Colonic mucosa (tissue), 4 donors: ENCODE measurements at regions not wholly inside any gene's neighbourhood (a gene's known extent, or its start where the extent isn't known, plus 50 kb on each side); places are given as distances from the start of the nearest gene placed in this dataset.

Source experiments
- DNase-seq: peaks from one replicate; pipeline ENCODE4 v3.0.0-alpha.2; 2020
- H3K27ac ChIP-seq: fragments of 200-600 bp; one replicate; pipeline ENCODE4 v1.8.0; 2021
- H3K27me3 ChIP-seq: fragments of 200-600 bp; one replicate; pipeline ENCODE4 v1.8.0; 2021
- H3K36me3 ChIP-seq: fragments of 200-600 bp; one replicate; pipeline ENCODE4 v1.8.0; 2021
- H3K4me1 ChIP-seq: fragments of 200-600 bp; one replicate; pipeline ENCODE4 v1.8.0; 2021; ENCODE audit warnings: mild to moderate bottlenecking
- H3K4me3 ChIP-seq: fragments of 200-600 bp; one replicate; pipeline ENCODE4 v1.8.0; 2021
- H3K9ac ChIP-seq, 2 donors: one replicate each; pipeline ENCODE4 v1.7.0; 2013; ENCODE audit warnings: control low read depth in 2 of 2, low read depth in 2 of 2, low read length in 2 of 2
- H3K9me3 ChIP-seq: fragments of 200-600 bp; one replicate; pipeline ENCODE4 v1.8.0; 2021
- CTCF ChIP-seq: fragments of 200-600 bp; IDR thresholded peaks from one replicate; pipeline ENCODE4 v1.8.0; 2022; ENCODE audit warnings: antibody characterized with exemption, mild to moderate bottlenecking
- intact Hi-C: fragments of 100-400 bp; cut with DNase I; formaldehyde crosslinking; loops from one replicate; pipeline ENCODE4 v1.14.1; 2022
- donor health status: healthy.
- donor health status: DM: no; HTN: no; CAD: no.
- donor health status: DM: no; HTN: no; CAD: no.

- DNase-seq: no peak
- TF ChIP-seq CTCF: no peak
- Histone ChIP-seq H3K4me1 (no peaks in the 10 kb centered on the region), H3K27me3 (no peaks in the 10 kb centered on the region), H3K9me3 (no peaks in the 10 kb centered on the region), H3K27ac (no peak overlapping the region), H3K36me3 (no peaks in the 10 kb centered on the region), H3K9ac (no peak overlapping the region), H3K4me3 (no peak overlapping the region)
- intact Hi-C loops: no loop called here
Observed at GRCh38 chr3:165682734-165683133, 154.5 kb downstream of the BCHE start.

GRCh38 chr3:165669967-165670366 is 167.3 kb downstream of the BCHE start:
- no peaks in the 10 kb centered on the region for H3K27me3 ChIP-seq
- no peaks in the 10 kb centered on the region for H3K9me3 ChIP-seq
- TF ChIP-seq CTCF: no peak
- no peak overlapping the region for H3K9ac ChIP-seq
- H3K4me1 ChIP-seq: no peaks in the 10 kb centered on the region
- intact Hi-C loops: no loop called here
- no peaks in the 10 kb centered on the region for H3K36me3 ChIP-seq
- no peak overlapping the region for H3K27ac ChIP-seq
- no peak overlapping the region for H3K4me3 ChIP-seq
- no peak for DNase-seq

GRCh38 chr3:165669504-165669903 is 167.7 kb downstream of the BCHE start:
- H3K4me3 ChIP-seq: no peak overlapping the region
- H3K27ac ChIP-seq: no peak overlapping the region
- no peak overlapping the region for H3K9ac ChIP-seq
- TF ChIP-seq CTCF: no peak
- intact Hi-C loops: no loop called here
- DNase-seq: no peak
- H3K36me3 ChIP-seq: no peaks in the 10 kb centered on the region
- H3K27me3 ChIP-seq: no peaks in the 10 kb centered on the region
- H3K9me3 ChIP-seq: no peaks in the 10 kb centered on the region
- no peaks in the 10 kb centered on the region for H3K4me1 ChIP-seq

- H3K4me1 ChIP-seq: no peaks in the 10 kb centered on the region
- no peak overlapping the region for H3K27ac ChIP-seq
- H3K9me3 ChIP-seq: no peaks in the 10 kb centered on the region
- intact Hi-C loops: no loop called here
- no peak for DNase-seq
- H3K27me3 ChIP-seq: no peaks in the 10 kb centered on the region
- H3K9ac ChIP-seq: no peak overlapping the region
- no peaks in the 10 kb centered on the region for H3K36me3 ChIP-seq
- no peak for TF ChIP-seq CTCF
- no peak overlapping the region for H3K4me3 ChIP-seq
Observed at GRCh38 chr3:165667676-165668075, 169.5 kb downstream of the BCHE start.

- no peak for TF ChIP-seq CTCF
- H3K36me3 ChIP-seq: no peaks in the 10 kb centered on the region
- H3K4me3 ChIP-seq: no peak overlapping the region
- no peaks in the 10 kb centered on the region for H3K9me3 ChIP-seq
- no peak overlapping the region for H3K9ac ChIP-seq
- no peaks in the 10 kb centered on the region for H3K27me3 ChIP-seq
- DNase-seq: no peak
- no peak overlapping the region for H3K27ac ChIP-seq
- no peaks in the 10 kb centered on the region for H3K4me1 ChIP-seq
- intact Hi-C loops: no loop called here
Observed at GRCh38 chr3:165658027-165658426, 179.2 kb downstream of the BCHE start.
